Cardiac muscle cell (in vitro differentiated cells and primary cell): ENCODE measurements at regions not wholly inside any gene's neighbourhood (a gene's known extent, or its start where the extent isn't known, plus 50 kb on each side); places are given as distances from the start of the nearest gene placed in this dataset.
A peak's percentile ranks its signal among the peaks of the same experiment; 100 is the strongest.

ENCODE experiments used
- DNase-seq, 2 donors: peaks; one replicate each; pipeline versions ENCODE4 v3.0.0 to v3.0.0-alpha.2; 2010 to 2017; ENCODE audit warnings: low read depth in 1 of 2, low spot score in 1 of 2
- H3K27ac ChIP-seq: fragments of 200-600 bp; sonication (generic); 2 replicates; pipeline ENCODE4 v1.5.1; 2016
- H3K27me3 ChIP-seq: fragments of 200-600 bp; sonication (generic); 2 replicates; pipeline ENCODE4 v1.6.0; 2016; ENCODE audit warnings: control low read depth
- H3K36me3 ChIP-seq: fragments of 200-600 bp; sonication (generic); 2 replicates; pipeline ENCODE4 v1.5.1; 2016; ENCODE audit warnings: control low read depth
- H3K4me1 ChIP-seq: fragments of 200-600 bp; sonication (generic); 2 replicates; pipeline ENCODE4 v1.8.1; 2017; ENCODE audit warnings: low read depth, mild to moderate bottlenecking, mixed run types
- H3K4me3 ChIP-seq: fragments of 200-600 bp; sonication (generic); 2 replicates; pipeline ENCODE4 v1.5.1; 2016; ENCODE audit warnings: mild to moderate bottlenecking
- H3K9me3 ChIP-seq: fragments of 200-600 bp; sonication (generic); 2 replicates; pipeline ENCODE4 v1.5.1; 2017; ENCODE audit warnings: low read depth, mild to moderate bottlenecking, control low read depth
- TF ChIP-seq, protein P1 (sequence below): IDR thresholded peaks from 2 replicates; pipeline ENCODE4 v1.5.1; 2012; ENCODE audit warnings: low read depth, mild to moderate bottlenecking, low read length

DNA sequence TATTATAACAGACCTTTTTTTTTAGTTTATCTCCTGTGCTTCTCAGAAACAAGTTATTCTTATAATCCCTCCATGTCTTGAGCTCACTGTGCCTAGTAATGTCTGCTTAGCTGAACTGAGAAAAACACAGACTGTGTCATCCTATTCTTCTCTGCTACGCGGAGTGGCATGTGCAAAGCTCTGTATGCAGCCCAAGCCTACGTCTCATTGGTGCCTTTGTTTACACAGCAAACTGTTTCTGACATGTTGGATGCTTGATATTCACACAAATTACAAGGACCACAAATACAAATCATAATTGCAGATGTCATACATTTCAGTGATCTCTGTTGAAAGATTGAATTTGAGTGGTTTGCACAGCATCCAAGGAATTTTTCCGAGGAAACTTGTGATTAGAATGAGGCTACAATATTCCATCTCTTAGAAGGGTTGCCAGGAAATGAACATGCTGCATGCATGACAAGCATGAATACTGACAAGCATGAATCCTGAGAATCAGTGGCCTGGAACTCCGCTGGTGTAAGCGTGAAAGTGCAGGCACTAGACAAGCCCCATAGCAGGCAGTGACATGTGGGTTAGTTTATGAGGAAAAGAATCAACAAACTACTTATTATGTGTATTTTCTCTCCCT is 128.4 kb upstream of the SGK1 start:
- Histone ChIP-seq H3K27ac (no peak overlapping the region), H3K27me3 (no peaks in the 10 kb centered on the region), H3K4me3 (no peak overlapping the region), H3K36me3 (no peaks in the 10 kb centered on the region), H3K9me3 (no peaks in the 10 kb centered on the region), H3K4me1 (no peaks in the 10 kb centered on the region)
- TF ChIP-seq, protein P1, sequence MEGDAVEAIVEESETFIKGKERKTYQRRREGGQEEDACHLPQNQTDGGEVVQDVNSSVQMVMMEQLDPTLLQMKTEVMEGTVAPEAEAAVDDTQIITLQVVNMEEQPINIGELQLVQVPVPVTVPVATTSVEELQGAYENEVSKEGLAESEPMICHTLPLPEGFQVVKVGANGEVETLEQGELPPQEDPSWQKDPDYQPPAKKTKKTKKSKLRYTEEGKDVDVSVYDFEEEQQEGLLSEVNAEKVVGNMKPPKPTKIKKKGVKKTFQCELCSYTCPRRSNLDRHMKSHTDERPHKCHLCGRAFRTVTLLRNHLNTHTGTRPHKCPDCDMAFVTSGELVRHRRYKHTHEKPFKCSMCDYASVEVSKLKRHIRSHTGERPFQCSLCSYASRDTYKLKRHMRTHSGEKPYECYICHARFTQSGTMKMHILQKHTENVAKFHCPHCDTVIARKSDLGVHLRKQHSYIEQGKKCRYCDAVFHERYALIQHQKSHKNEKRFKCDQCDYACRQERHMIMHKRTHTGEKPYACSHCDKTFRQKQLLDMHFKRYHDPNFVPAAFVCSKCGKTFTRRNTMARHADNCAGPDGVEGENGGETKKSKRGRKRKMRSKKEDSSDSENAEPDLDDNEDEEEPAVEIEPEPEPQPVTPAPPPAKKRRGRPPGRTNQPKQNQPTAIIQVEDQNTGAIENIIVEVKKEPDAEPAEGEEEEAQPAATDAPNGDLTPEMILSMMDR: no peak
- DNase-seq: peak in 1 of 2 donors; percentile 59

DNA sequence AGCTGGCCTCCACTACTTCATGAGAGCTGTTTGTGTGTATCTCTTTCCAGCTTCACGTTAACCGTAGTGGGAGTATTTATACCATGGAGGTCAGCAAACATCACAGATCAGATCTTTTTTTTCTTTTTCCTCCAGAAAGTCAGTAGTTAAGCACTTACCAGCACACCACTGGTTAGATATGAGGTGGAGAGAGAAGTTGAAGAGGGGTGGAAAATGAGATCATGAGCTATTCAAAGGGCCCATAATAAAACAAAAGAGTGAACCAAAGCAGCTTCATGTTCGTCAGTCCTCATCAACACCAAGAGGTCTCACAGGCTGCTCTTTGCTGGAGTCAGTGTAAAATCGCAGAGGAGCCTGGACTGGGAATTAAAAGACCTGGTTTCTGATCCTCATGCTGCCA is 125.1 kb upstream of the SGK1 start:
- Histone ChIP-seq H3K9me3 (no peaks in the 10 kb centered on the region), H3K27me3 (no peaks in the 10 kb centered on the region), H3K4me3 (no peak overlapping the region), H3K36me3 (no peaks in the 10 kb centered on the region), H3K27ac (no peak overlapping the region), H3K4me1 (no peaks in the 10 kb centered on the region)
- TF ChIP-seq, protein P1: no peak
- DNase-seq: no peak

DNA sequence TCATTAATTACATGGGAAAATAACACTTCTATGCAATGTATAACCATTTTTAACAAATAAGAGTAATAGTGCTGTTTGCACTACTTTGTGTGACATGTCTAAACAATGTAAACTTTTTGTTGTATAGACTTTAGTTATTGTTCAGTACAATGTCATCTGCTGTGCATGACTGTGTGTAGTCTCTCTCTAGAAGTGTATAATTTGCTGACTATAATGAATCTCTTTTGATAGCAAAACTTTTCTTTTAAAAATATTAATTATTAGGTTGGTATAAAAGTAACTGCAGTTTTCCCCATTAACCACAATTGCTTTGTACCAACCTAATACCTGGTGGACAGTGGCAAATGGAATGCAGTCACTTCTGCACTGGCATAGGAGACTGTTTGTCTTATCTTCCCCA is 124.2 kb upstream of the SGK1 start:
- no peak overlapping the region for H3K27ac ChIP-seq
- no peak overlapping the region for H3K4me3 ChIP-seq
- H3K4me1 ChIP-seq: no peaks in the 10 kb centered on the region
- no peaks in the 10 kb centered on the region for H3K36me3 ChIP-seq
- TF ChIP-seq, protein P1: no peak
- no peaks in the 10 kb centered on the region for H3K27me3 ChIP-seq
- no peak for DNase-seq
- H3K9me3 ChIP-seq: no peaks in the 10 kb centered on the region

DNA sequence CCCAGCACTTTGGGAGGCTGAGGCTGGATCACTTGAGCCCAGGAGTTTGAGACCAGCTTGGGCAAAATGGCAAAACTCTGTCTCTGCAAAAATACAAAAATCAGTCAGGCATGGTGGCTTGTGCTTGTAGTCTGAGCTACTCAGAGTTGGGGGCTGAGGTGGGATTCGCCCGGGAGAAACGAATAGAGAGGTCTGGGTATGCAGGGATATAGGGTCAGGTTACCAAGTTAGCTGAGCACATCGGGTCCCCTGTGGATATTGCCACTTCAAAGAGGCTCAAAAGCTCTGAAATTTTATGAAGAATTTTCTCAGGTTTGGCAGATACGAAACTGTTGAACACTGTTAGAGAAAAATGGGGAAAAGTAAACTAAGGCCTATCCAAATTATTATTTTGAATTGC is 120.9 kb upstream of the SGK1 start:
- H3K4me3 ChIP-seq: no peak overlapping the region
- no peaks in the 10 kb centered on the region for H3K4me1 ChIP-seq
- DNase-seq: no peak
- no peaks in the 10 kb centered on the region for H3K36me3 ChIP-seq
- TF ChIP-seq, protein P1: no peak
- H3K27me3 ChIP-seq: no peaks in the 10 kb centered on the region
- no peaks in the 10 kb centered on the region for H3K9me3 ChIP-seq
- H3K27ac ChIP-seq: no peak overlapping the region

DNA sequence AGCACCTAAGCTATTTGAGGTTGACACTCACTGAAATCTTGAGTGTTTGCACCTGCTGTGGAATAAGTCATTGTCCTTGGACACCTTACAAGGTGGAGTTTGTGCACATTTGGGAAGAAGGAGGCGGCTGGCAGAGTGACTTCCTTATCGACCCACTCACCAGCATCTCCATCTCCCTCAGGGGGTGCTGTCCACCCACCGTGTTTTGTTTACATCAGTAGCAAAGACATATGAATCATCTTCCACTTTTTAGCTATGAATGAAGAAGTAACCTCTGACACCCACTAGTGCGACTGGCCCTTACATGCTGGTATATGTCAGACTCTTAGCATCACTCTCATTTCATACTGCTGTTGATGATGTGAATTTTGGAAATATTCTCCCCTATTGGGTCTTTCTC is 119.5 kb upstream of the SGK1 start:
- no peak overlapping the region for H3K27ac ChIP-seq

More for the DNA sequence above, 119.5 kb upstream of the SGK1 start:
- DNase-seq: peak in 1 of 2 donors; percentile 20
- H3K27me3 ChIP-seq: no peaks in the 10 kb centered on the region
- TF ChIP-seq, protein P1: no peak
- no peaks in the 10 kb centered on the region for H3K36me3 ChIP-seq
- no peaks in the 10 kb centered on the region for H3K4me1 ChIP-seq
- H3K9me3 ChIP-seq: no peaks in the 10 kb centered on the region
- H3K4me3 ChIP-seq: no peak overlapping the region
